ENCODE measurements at regions not wholly inside any gene's neighbourhood (a gene's known extent, or its start where the extent isn't known, plus 50 kb on each side); places are given as distances from the start of the nearest gene placed in this dataset.
"Not testable (repeated sequence)": the region's sequence is repeated elsewhere in the genome, so short reads cannot be mapped to it uniquely, and the experiment has no call there.

GRCh38 chr4:131738991-131739390, 1410.1 kb upstream of the PCDH10 start:
- DNase-seq = not testable (repeated sequence)

GRCh38 chr4:131741836-131742235, 1407.3 kb upstream of the PCDH10 start:
- not testable (repeated sequence) for DNase-seq

GRCh38 chr4:131742536-131743205, 1406.4 kb upstream of the PCDH10 start:
- DNase-seq = not testable (repeated sequence)

DNA sequence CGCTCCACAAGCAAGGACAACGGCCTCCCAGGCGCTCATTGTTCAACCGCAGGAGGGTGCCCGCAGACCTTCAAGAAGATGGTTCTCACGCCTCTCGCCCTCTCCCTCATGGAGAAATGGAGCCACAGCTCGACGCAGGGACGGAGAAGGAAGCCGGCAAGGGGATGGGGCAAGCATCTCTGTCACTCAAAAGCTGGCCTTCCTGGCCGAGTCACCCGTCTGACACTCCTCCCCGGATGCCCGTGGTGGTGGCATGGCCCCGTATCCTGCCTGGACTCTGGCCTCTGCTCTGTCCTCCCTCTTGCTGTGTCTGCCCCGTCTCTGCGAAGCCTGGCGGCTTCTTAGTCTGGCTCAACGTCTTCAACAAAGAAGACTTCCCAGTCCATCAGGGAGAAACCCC, 1405.7 kb upstream of the PCDH10 start:
- DNase-seq = not testable (repeated sequence)

DNA sequence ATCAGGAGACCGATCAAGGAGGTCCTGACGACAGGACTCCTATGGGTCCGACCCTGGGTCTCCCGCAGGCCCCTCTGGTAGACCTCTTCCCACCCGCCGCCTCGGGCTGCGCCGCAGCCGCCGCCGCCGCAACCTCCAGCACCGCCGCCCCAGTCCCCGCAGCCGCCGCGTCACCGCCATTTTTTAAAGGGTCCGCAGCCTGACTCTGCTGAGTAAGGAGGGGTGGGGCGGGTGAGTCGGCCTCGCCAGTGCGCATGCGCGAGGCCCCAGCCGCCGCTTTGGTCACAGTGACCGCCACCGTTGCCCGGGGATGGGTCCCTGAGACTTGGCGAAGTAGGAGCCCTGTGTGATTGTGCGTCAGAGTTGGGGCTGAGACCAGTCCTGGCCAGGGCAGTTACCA, 1401.9 kb upstream of the PCDH10 start:
- not testable (repeated sequence) for DNase-seq

GRCh38 chr4:131749224-131749623, 1399.9 kb upstream of the PCDH10 start:
- DNase-seq = not testable (repeated sequence)

DNA sequence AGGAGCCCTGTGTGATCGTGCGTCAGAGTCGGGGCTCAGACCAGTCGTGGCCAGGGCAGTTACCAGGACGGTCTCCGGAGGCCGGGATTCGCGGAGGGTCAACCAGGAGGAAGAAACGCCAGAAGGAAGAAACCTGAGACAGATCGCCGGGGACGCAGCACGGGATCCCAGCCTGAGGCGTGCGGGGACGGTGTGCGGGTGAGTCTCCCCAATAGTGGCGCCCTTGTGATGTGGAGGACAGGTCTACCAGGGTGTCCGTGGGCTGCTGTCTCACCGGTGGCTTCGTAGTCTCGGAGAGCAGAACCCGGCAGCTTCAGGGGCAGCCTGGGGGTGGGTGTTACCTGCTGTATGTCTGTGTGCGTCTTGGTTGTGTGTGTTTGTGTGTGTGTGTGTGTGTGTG, 1399.1 kb upstream of the PCDH10 start:
- not testable (repeated sequence) for DNase-seq

DNA sequence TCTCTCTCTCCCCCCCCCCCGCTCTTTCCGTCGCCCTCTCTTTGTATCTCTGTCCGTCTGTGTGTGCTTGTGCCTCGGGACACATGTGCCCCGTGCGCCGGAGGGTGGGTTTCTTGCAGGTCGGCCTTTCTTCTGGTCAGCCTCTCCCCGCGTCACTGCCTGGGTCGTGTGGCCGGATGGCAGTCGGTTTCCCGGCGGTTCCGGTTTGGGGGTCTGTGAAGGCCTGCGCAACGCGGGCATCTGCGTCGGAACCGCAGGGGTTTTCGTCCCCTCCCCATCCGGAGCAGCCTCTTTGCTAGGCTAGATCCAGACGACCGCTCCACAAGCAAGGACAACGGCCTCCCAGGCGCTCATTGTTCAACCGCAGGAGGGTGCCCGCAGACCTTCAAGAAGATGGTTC, 1398.6 kb upstream of the PCDH10 start:
- DNase-seq = not testable (repeated sequence)

DNA sequence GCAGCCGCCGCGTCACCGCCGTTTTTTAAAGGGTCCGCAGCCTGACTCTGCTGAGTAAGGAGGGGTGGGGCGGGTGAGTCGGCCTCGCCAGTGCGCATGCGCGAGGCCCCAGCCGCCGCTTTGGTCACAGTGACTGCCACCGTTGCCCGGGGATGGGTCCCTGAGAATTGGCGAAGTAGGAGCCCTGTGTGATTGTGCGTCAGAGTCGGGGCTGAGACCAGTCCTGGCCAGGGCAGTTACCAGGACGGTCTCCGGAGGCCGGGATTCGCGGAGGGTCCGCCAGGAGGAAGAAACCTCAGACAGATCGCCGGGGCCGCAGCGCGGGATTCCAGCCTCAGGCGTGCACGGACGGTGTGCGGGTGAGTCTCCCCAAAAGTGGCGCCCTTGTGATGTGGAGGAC, 1386.9 kb upstream of the PCDH10 start:
- DNase-seq = not testable (repeated sequence)

DNA sequence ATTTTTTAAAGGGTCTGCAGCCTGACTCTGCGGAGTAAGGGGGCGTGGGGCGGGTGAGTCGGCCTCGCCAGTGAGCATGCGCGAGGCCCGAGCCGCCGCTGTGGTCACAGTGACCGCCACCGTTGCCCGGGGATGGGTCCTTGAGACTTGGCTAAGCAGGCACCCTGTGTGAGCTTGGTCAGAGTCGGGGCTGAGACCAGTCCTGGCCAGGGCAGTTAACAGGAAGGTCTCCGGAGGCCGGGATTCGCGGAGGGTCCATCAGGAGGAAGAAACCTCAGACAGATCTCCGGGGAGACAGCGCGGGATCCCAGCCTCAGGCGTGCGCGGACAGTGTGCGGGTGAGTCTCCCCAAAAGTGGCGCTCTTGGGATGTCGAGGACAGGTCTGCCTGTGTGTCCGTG, 1384.4 kb upstream of the PCDH10 start:
- no peak for DNase-seq

- not testable (repeated sequence) for DNase-seq
Measured at GRCh38 chr4:131774382-131774781, 1374.7 kb upstream of the PCDH10 start.

GRCh38 chr4:131810565-131810964, 1338.5 kb upstream of the PCDH10 start:
- not testable (repeated sequence) for DNase-seq
